ENCODE measurements at regions not wholly inside any gene's neighbourhood (a gene's known extent, or its start where the extent isn't known, plus 50 kb on each side); places are given as distances from the start of the nearest gene placed in this dataset.

DNA sequence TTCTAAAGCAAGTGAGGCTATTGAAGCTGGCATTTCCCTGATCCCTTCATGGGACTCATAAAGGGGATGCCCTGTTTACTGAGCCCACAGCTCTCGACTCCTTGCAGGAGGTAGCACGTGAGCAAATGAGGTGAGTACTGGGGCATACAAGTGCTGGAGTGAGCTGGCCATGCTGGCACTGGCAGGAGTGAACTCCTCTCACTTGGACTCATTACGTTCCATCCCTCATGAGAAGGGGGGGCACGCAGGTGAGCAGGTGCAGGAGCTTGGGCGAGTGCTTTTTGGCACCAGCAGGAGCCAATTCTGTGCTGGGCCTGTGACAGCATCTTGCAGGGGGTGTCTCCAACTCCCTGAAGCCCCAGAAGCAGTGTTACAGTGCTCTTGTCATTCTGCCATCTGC, 337.1 kb upstream of the CA10 start:
- ATAC-seq = no peak

GRCh38 chr17:52482271-52482670, 323.8 kb upstream of the CA10 start:
- no peak overlapping the region for H3K27ac Mint-ChIP-seq
- Histone ChIP-seq H3K4me2 (no peak overlapping the region), H3F3A (replicated peaks; ENCODE audit: low read depth) (no peaks in the 10 kb centered on the region), H3K4me1 (ENCODE audit: insufficient read depth) (no peaks in the 10 kb centered on the region), H3K27me3 (ENCODE audit: insufficient read depth) (no peaks in the 10 kb centered on the region), H4K20me1 (replicated peaks; ENCODE audit: insufficient read depth) (no peaks in the 10 kb centered on the region), H3K79me2 (replicated peaks; ENCODE audit: insufficient read depth) (no peaks in the 10 kb centered on the region), H2AFZ (no peak overlapping the region), H3K9me2 (ENCODE audit: insufficient read depth) (no peaks in the 10 kb centered on the region), H3K27ac (ENCODE audit: low read depth) (no peak overlapping the region), H3K4me3 (no peak overlapping the region), H3K36me3 (ENCODE audit: insufficient read depth) (no peaks in the 10 kb centered on the region)
- no peaks in the 10 kb centered on the region for H3K4me1 Mint-ChIP-seq
- H3K9me3 Mint-ChIP-seq = peaks cover 9% of the 10 kb centered on the region; the same call in 2 of the 3 replicates
- no peaks in the 10 kb centered on the region for H3K27me3 Mint-ChIP-seq (ENCODE audit: insufficient read depth, low read depth, poor library complexity)
- no peak overlapping the region for H3K4me3 Mint-ChIP-seq
- H3K36me3 Mint-ChIP-seq (ENCODE audit: low read depth) = no peaks in the 10 kb centered on the region
- DNase-seq (ENCODE audit: low spot score) (no peak), ATAC-seq (no peak)
- no peak for TF ChIP-seq ZNF331 (CRISPR knock-in tag; IDR thresholded peaks at IDR 0.05; ENCODE audit: low read depth)
- TF ChIP-seq NANOG (IDR thresholded peaks at IDR 0.05; ENCODE audit: borderline replicate concordance) = no peak
- TF ChIP-seq ZNF462 (CRISPR knock-in tag; IDR thresholded peaks at IDR 0.05) = no peak
- TF ChIP-seq ZNF114 (CRISPR knock-in tag; IDR thresholded peaks at IDR 0.05) = no peak
- TF ChIP-seq CTCF (conservative IDR thresholded peaks at IDR 0.05; ENCODE audit: low read depth in 2 of 2) = no peak
- TF ChIP-seq POLR2AphosphoS5 (IDR thresholded peaks at IDR 0.05; ENCODE audit: low read depth) = no peak
- no peak for TF ChIP-seq REST (IDR thresholded peaks at IDR 0.05; ENCODE audit: unreplicated experiment)
- TF ChIP-seq, protein P1, sequence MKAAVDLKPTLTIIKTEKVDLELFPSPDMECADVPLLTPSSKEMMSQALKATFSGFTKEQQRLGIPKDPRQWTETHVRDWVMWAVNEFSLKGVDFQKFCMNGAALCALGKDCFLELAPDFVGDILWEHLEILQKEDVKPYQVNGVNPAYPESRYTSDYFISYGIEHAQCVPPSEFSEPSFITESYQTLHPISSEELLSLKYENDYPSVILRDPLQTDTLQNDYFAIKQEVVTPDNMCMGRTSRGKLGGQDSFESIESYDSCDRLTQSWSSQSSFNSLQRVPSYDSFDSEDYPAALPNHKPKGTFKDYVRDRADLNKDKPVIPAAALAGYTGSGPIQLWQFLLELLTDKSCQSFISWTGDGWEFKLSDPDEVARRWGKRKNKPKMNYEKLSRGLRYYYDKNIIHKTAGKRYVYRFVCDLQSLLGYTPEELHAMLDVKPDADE (IDR thresholded peaks at IDR 0.05) = no peak
- no peak for TF ChIP-seq CREB1 (CRISPR knock-in tag; IDR thresholded peaks at IDR 0.05; ENCODE audit: low read depth)
- TF ChIP-seq JUNB (IDR thresholded peaks at IDR 0.05; ENCODE audit: unreplicated experiment) = no peak

More for the DNA sequence above, 337.1 kb upstream of the CA10 start:
- TF ChIP-seq ZNF331 (CRISPR knock-in tag; IDR thresholded peaks at IDR 0.05; ENCODE audit: low read depth) = no peak
- no peak for TF ChIP-seq EZH2phosphoT487 (IDR thresholded peaks at IDR 0.05; ENCODE audit: unreplicated experiment)
- H3K9me2 ChIP-seq (ENCODE audit: insufficient read depth) = no peaks in the 10 kb centered on the region
- no peak overlapping the region for H2AFZ ChIP-seq
- no peaks in the 10 kb centered on the region for H3K79me2 ChIP-seq (replicated peaks; ENCODE audit: insufficient read depth)
- Mint-ChIP-seq H3K27ac (no peak overlapping the region), H3K27me3 (ENCODE audit: insufficient read depth, low read depth, poor library complexity) (no peaks in the 10 kb centered on the region), H3K4me1 (no peaks in the 10 kb centered on the region), H3K4me3 (no peak overlapping the region), H3K36me3 (ENCODE audit: low read depth) (no peaks in the 10 kb centered on the region), H3K9me3 (peaks cover 24% of the 10 kb centered on the region)
- H3F3A ChIP-seq (replicated peaks; ENCODE audit: low read depth) = no peaks in the 10 kb centered on the region
- H3K4me1 ChIP-seq (ENCODE audit: insufficient read depth) = no peaks in the 10 kb centered on the region
- H3K27ac ChIP-seq (ENCODE audit: low read depth) = no peak overlapping the region
- no peaks in the 10 kb centered on the region for H3K36me3 ChIP-seq (ENCODE audit: insufficient read depth)
- H3K27me3 ChIP-seq (ENCODE audit: insufficient read depth) = no peaks in the 10 kb centered on the region
- no peaks in the 10 kb centered on the region for H4K20me1 ChIP-seq (replicated peaks; ENCODE audit: insufficient read depth)
- no peak overlapping the region for H3K4me2 ChIP-seq
- H3K4me3 ChIP-seq = no peak overlapping the region
- no peak for DNase-seq (ENCODE audit: low spot score)

Data from GM23338 (cell line).